Cardiac muscle cell (in vitro differentiated cells and primary cell): ENCODE measurements at regions not wholly inside any gene's neighbourhood (a gene's known extent, or its start where the extent isn't known, plus 50 kb on each side); places are given as distances from the start of the nearest gene placed in this dataset.

Experiments
- DNase-seq, 2 donors: peaks; one replicate each; pipeline versions ENCODE4 v3.0.0 to v3.0.0-alpha.2; 2010 to 2017; ENCODE audit warnings: low read depth in 1 of 2, low spot score in 1 of 2
- H3K27ac ChIP-seq: fragments of 200-600 bp; sonication (generic); 2 replicates; pipeline ENCODE4 v1.5.1; 2016
- H3K27me3 ChIP-seq: fragments of 200-600 bp; sonication (generic); 2 replicates; pipeline ENCODE4 v1.6.0; 2016; ENCODE audit warnings: control low read depth
- H3K36me3 ChIP-seq: fragments of 200-600 bp; sonication (generic); 2 replicates; pipeline ENCODE4 v1.5.1; 2016; ENCODE audit warnings: control low read depth
- H3K4me1 ChIP-seq: fragments of 200-600 bp; sonication (generic); 2 replicates; pipeline ENCODE4 v1.8.1; 2017; ENCODE audit warnings: low read depth, mild to moderate bottlenecking, mixed run types
- H3K4me3 ChIP-seq: fragments of 200-600 bp; sonication (generic); 2 replicates; pipeline ENCODE4 v1.5.1; 2016; ENCODE audit warnings: mild to moderate bottlenecking
- H3K9me3 ChIP-seq: fragments of 200-600 bp; sonication (generic); 2 replicates; pipeline ENCODE4 v1.5.1; 2017; ENCODE audit warnings: low read depth, mild to moderate bottlenecking, control low read depth
- CTCF ChIP-seq: IDR thresholded peaks from 2 replicates; pipeline ENCODE4 v1.5.1; 2012; ENCODE audit warnings: low read depth, mild to moderate bottlenecking, low read length

- Histone ChIP-seq H3K4me1 (no peaks in the 10 kb centered on the region), H3K27me3 (no peaks in the 10 kb centered on the region), H3K36me3 (no peaks in the 10 kb centered on the region), H3K9me3 (no peaks in the 10 kb centered on the region), H3K27ac (no peak overlapping the region), H3K4me3 (no peak overlapping the region)
- no peak for DNase-seq
- no peak for TF ChIP-seq CTCF
These were observed 98.6 kb upstream of the FAM83B start for GRCh38 chr6:54747955-54748354.

DNA sequence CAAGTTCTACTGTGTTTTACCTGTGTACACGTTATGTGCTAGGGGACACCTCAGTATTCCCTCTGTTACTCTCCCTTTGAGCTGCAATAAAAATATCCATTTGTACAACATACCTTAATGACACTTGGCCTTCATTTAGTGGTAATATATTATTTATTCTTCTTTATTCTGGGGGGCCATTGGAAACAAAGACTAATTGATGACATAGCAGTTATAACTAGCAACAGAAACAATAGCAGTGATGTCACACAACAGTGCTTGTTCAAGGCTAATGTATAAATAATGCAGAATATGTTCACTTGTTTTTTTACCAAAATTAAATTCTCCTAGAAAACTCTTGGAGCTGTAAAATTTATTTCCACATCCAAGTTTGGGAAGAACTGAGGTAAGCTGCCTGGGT lies 92.2 kb upstream of the FAM83B start:
- no peaks in the 10 kb centered on the region for H3K4me1 ChIP-seq
- no peak for DNase-seq
- no peaks in the 10 kb centered on the region for H3K27me3 ChIP-seq
- no peak overlapping the region for H3K4me3 ChIP-seq
- no peak overlapping the region for H3K27ac ChIP-seq
- H3K9me3 ChIP-seq: no peaks in the 10 kb centered on the region
- no peaks in the 10 kb centered on the region for H3K36me3 ChIP-seq
- no peak for TF ChIP-seq CTCF

GRCh38 chr6:54758340-54758739 lies 88.2 kb upstream of the FAM83B start:
- Histone ChIP-seq H3K4me3 (no peak overlapping the region), H3K9me3 (no peaks in the 10 kb centered on the region), H3K36me3 (no peaks in the 10 kb centered on the region), H3K4me1 (no peaks in the 10 kb centered on the region), H3K27me3 (no peaks in the 10 kb centered on the region), H3K27ac (no peak overlapping the region)
- TF ChIP-seq CTCF: no peak
- DNase-seq: no peak

- no peak for TF ChIP-seq CTCF
- no peaks in the 10 kb centered on the region for H3K36me3 ChIP-seq
- H3K27me3 ChIP-seq: no peaks in the 10 kb centered on the region
- DNase-seq: no peak
- no peaks in the 10 kb centered on the region for H3K9me3 ChIP-seq
- no peaks in the 10 kb centered on the region for H3K4me1 ChIP-seq
- H3K27ac ChIP-seq: no peak overlapping the region
- H3K4me3 ChIP-seq: no peak overlapping the region
These were observed 78.1 kb upstream of the FAM83B start for GRCh38 chr6:54768494-54768893.

- no peaks in the 10 kb centered on the region for H3K4me1 ChIP-seq
- no peak overlapping the region for H3K4me3 ChIP-seq
- no peak for TF ChIP-seq CTCF
- H3K27me3 ChIP-seq: no peaks in the 10 kb centered on the region
- H3K27ac ChIP-seq: no peak overlapping the region
- no peak for DNase-seq
- H3K36me3 ChIP-seq: no peaks in the 10 kb centered on the region
- no peaks in the 10 kb centered on the region for H3K9me3 ChIP-seq
These were observed 76.2 kb upstream of the FAM83B start for GRCh38 chr6:54770328-54770727.

DNA sequence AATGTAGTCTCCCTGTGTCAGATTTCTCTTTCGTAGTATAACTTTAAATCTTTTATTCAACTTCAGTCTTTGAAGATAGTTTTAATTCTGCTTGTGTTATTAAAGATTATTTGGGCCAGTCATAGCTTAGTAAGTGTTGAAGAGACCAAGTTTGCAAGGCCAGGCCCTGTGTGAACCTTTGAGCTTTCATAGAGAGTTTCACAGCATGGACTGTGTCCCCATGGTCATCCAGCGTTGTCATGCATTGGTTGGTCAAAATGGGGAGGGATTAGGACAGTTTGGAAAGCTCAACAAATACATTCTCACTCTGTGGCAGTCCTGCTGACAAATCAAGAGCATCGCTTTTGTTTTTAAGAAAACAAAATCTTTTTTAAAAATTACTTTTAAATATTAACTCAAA lies 74.6 kb upstream of the FAM83B start:
- no peak for DNase-seq
- no peak overlapping the region for H3K4me3 ChIP-seq

More for the DNA sequence above, 74.6 kb upstream of the FAM83B start:
- TF ChIP-seq CTCF: no peak
- Histone ChIP-seq H3K9me3 (no peaks in the 10 kb centered on the region), H3K27ac (no peak overlapping the region), H3K27me3 (no peaks in the 10 kb centered on the region), H3K36me3 (no peaks in the 10 kb centered on the region), H3K4me1 (no peaks in the 10 kb centered on the region)
